ENCODE measurements at regions not wholly inside any gene's neighbourhood (a gene's known extent, or its start where the extent isn't known, plus 50 kb on each side); places are given as distances from the start of the nearest gene placed in this dataset.
"Not testable (repeated sequence)": the region's sequence is repeated elsewhere in the genome, so short reads cannot be mapped to it uniquely, and the experiment has no call there.

- DNase-seq (ENCODE audit: low spot score): no peak
Observed at GRCh38 chr10:30763918-30764317, 134.4 kb upstream of the LYZL2 start.

- DNase-seq (ENCODE audit: low spot score): no peak
Observed at GRCh38 chr10:30762620-30763019, 133.1 kb upstream of the LYZL2 start.

- DNase-seq (ENCODE audit: low spot score): no peak
Observed at GRCh38 chr10:30759423-30759822, 129.9 kb upstream of the LYZL2 start.

GRCh38 chr10:30758338-30758737 is 128.8 kb upstream of the LYZL2 start:
- no peak for DNase-seq (ENCODE audit: low spot score)

- no peak for DNase-seq (ENCODE audit: low spot score)
Observed at GRCh38 chr10:30756896-30757295, 127.3 kb upstream of the LYZL2 start.

- DNase-seq (ENCODE audit: low spot score): no peak
Observed at GRCh38 chr10:30756151-30756550, 126.6 kb upstream of the LYZL2 start.

- no peak for DNase-seq (ENCODE audit: low spot score)
Observed at GRCh38 chr10:30755441-30755953, 125.9 kb upstream of the LYZL2 start.

- no peak for DNase-seq (ENCODE audit: low spot score)
Observed at GRCh38 chr10:30752481-30752881, 122.9 kb upstream of the LYZL2 start.

- peak; percentile 80 for DNase-seq (ENCODE audit: low spot score)
Observed at GRCh38 chr10:30751678-30752331, 122.3 kb upstream of the LYZL2 start.

GRCh38 chr10:30750971-30751677 is 121.6 kb upstream of the LYZL2 start:
- no peak for DNase-seq (ENCODE audit: low spot score)

GRCh38 chr10:30749385-30749784 is 119.8 kb upstream of the LYZL2 start:
- no peak for DNase-seq (ENCODE audit: low spot score)

- no peak for DNase-seq (ENCODE audit: low spot score)
Observed at GRCh38 chr10:30748152-30748973, 118.8 kb upstream of the LYZL2 start.

- DNase-seq (ENCODE audit: low spot score): peak; percentile 54
Observed at GRCh38 chr10:30747633-30748032, 118.1 kb upstream of the LYZL2 start.

GRCh38 chr10:30745953-30746352 is 116.4 kb upstream of the LYZL2 start:
- no peak for DNase-seq (ENCODE audit: low spot score)

GRCh38 chr10:30744106-30744505 is 114.6 kb upstream of the LYZL2 start:
- DNase-seq (ENCODE audit: low spot score): no peak

- DNase-seq (ENCODE audit: low spot score): no peak
Observed at GRCh38 chr10:30743586-30743985, 114.0 kb upstream of the LYZL2 start.

GRCh38 chr10:30742471-30742870 is 112.9 kb upstream of the LYZL2 start:
- no peak for DNase-seq (ENCODE audit: low spot score)

- DNase-seq (ENCODE audit: low spot score): not testable (repeated sequence)
Observed at GRCh38 chr10:30740774-30741173, 111.2 kb upstream of the LYZL2 start.

- no peak for DNase-seq (ENCODE audit: low spot score)
Observed at GRCh38 chr10:30738416-30738815, 108.9 kb upstream of the LYZL2 start.

- no peak for DNase-seq (ENCODE audit: low spot score)
Observed at GRCh38 chr10:30737931-30738391, 108.4 kb upstream of the LYZL2 start.

GRCh38 chr10:30736685-30737232 is 107.2 kb upstream of the LYZL2 start:
- peak; percentile 61 for DNase-seq (ENCODE audit: low spot score)

- DNase-seq (ENCODE audit: low spot score): no peak
Observed at GRCh38 chr10:30734901-30735300, 105.3 kb upstream of the LYZL2 start.
